ENCODE measurements at regions not wholly inside any gene's neighbourhood (a gene's known extent, or its start where the extent isn't known, plus 50 kb on each side); places are given as distances from the start of the nearest gene placed in this dataset.

GRCh38 chr4:129514852-129515251, 418.9 kb downstream of the C4orf33 start:
- TF ChIP-seq GATA2 (IDR thresholded peaks at IDR 0.05; ENCODE audit: low read depth, low read length) (no peak), GATA3 (IDR thresholded peaks at IDR 0.05; ENCODE audit: low read depth, low read length) (no peak)
